Fibroblast of the aortic adventitia (primary cell): ENCODE measurements at regions not wholly inside any gene's neighbourhood (a gene's known extent, or its start where the extent isn't known, plus 50 kb on each side); places are given as distances from the start of the nearest gene placed in this dataset.

Experiments used
- DNase-seq: peaks from one replicate; pipeline ENCODE4 v3.0.0-alpha.2; 2010; ENCODE audit warnings: low read depth
- H3K4me3 ChIP-seq: 2 replicates; pipeline ENCODE4 v1.5.1; 2011; ENCODE audit warnings: low read depth, mild to moderate bottlenecking, control low read depth, low read length, moderate library complexity
- CTCF ChIP-seq: IDR thresholded peaks from 2 replicates; pipeline ENCODE4 v1.5.1; 2011; ENCODE audit warnings: mild to moderate bottlenecking, low read length, control low read depth, inconsistent platforms; ENCODE audit not compliant: insufficient read depth

GRCh38 chr3:124461126-124461525 is 269.1 kb upstream of the UMPS start:
- TF ChIP-seq CTCF = no peak
- H3K4me3 ChIP-seq = no peak overlapping the region
- DNase-seq = no peak

- no peak for TF ChIP-seq CTCF
- H3K4me3 ChIP-seq = no peak overlapping the region
- no peak for DNase-seq
Observed at GRCh38 chr3:124461838-124462632, 268.2 kb upstream of the UMPS start.

GRCh38 chr3:124463234-124463633 is 267.0 kb upstream of the UMPS start:
- no peak overlapping the region for H3K4me3 ChIP-seq
- DNase-seq = no peak

GRCh38 chr3:124467980-124468902 is 262.0 kb upstream of the UMPS start:
- no peak overlapping the region for H3K4me3 ChIP-seq
- peak; percentile 29 for DNase-seq
- peak; percentile 96 for TF ChIP-seq CTCF

More at GRCh38 chr3:124463234-124463633, 267.0 kb upstream of the UMPS start:
- no peak for TF ChIP-seq CTCF

- no peak for DNase-seq
- no peak for TF ChIP-seq CTCF
Observed at GRCh38 chr3:124469555-124469954, 260.7 kb upstream of the UMPS start.

GRCh38 chr3:124478830-124479229 is 251.4 kb upstream of the UMPS start:
- no peak for DNase-seq
- H3K4me3 ChIP-seq = no peak overlapping the region
- TF ChIP-seq CTCF = no peak

More at GRCh38 chr3:124469555-124469954, 260.7 kb upstream of the UMPS start:
- no peak overlapping the region for H3K4me3 ChIP-seq
